Sigmoid colon (tissue), 4 donors: ENCODE measurements at regions not wholly inside any gene's neighbourhood (a gene's known extent, or its start where the extent isn't known, plus 50 kb on each side); places are given as distances from the start of the nearest gene placed in this dataset.

ENCODE experiments used
- CTCF ChIP-seq, 4 experiments: fragments of 450-650 bp in 3 of 4; fragments of 200-600 bp in 1 of 4; IDR thresholded peaks; one replicate each; pipeline ENCODE4 v1.5.1; 2016 to 2019; ENCODE audit warnings: antibody characterized with exemption in 4 of 4, mild to moderate bottlenecking in 3 of 4, moderate library complexity in 2 of 4
- EP300 ChIP-seq, 4 donors: sonication (generic); formaldehyde crosslinking; IDR thresholded peaks; one replicate each; pipeline ENCODE4 v1.6.1; 2017; ENCODE audit warnings: antibody characterized with exemption in 4 of 4
- POLR2A ChIP-seq, 2 donors: fragments of 450-650 bp; IDR thresholded peaks; one replicate each; pipeline ENCODE4 v1.6.1; 2016; ENCODE audit warnings: antibody characterized with exemption in 2 of 2, mild to moderate bottlenecking in 2 of 2, moderate library complexity in 2 of 2

- TF ChIP-seq CTCF (IDR thresholded peaks at IDR 0.05) (no peak), POLR2A (IDR thresholded peaks at IDR 0.05) (no peak), EP300 (IDR thresholded peaks at IDR 0.05) (no peak)
These were observed 184.3 kb downstream of the TTLL2 start for GRCh38 chr6:167508919-167509852.
